Activated T-helper 2 cell treated with anti-CD3 and anti-CD28 coated beads, Interferon-gamma antibody, Interleukin-2, Interleukin-4, amounts not matched to agents 10 μg/mL and 5 μg/mL and 100 μg/mL, durations not matched to agents 14 hours and 24 hours and 36 hours (primary cell): ENCODE measurements at regions not wholly inside any gene's neighbourhood (a gene's known extent, or its start where the extent isn't known, plus 50 kb on each side); places are given as distances from the start of the nearest gene placed in this dataset.

ENCODE experiments used
- DNase-seq: peaks from one replicate; pipeline ENCODE4 v3.0.0; 2021; ENCODE audit warnings: low spot score
- H3K27ac Mint-ChIP-seq: one replicate; pipeline ENCODE4 v1.8.0; 2021; ENCODE audit warnings: mixed read lengths
- H3K27me3 Mint-ChIP-seq: one replicate; pipeline ENCODE4 v1.8.0; 2021; ENCODE audit warnings: low read depth, mixed read lengths
- H3K36me3 Mint-ChIP-seq: one replicate; pipeline ENCODE4 v1.8.0; 2021; ENCODE audit warnings: low read depth, mixed read lengths
- H3K4me1 Mint-ChIP-seq: one replicate; pipeline ENCODE4 v1.8.0; 2021; ENCODE audit warnings: low read depth, mixed read lengths
- H3K4me3 Mint-ChIP-seq: one replicate; pipeline ENCODE4 v1.8.0; 2021; ENCODE audit warnings: low read depth, mild to moderate bottlenecking, moderate library complexity, mixed read lengths
- H3K9me3 Mint-ChIP-seq: one replicate; pipeline ENCODE4 v1.8.0; 2021; ENCODE audit warnings: mixed read lengths
- intact Hi-C: fragments of 100-400 bp; cut with micrococcal nuclease; formaldehyde crosslinking; loops from one replicate; pipeline ENCODE4 v1.15.1; 2023

DNA sequence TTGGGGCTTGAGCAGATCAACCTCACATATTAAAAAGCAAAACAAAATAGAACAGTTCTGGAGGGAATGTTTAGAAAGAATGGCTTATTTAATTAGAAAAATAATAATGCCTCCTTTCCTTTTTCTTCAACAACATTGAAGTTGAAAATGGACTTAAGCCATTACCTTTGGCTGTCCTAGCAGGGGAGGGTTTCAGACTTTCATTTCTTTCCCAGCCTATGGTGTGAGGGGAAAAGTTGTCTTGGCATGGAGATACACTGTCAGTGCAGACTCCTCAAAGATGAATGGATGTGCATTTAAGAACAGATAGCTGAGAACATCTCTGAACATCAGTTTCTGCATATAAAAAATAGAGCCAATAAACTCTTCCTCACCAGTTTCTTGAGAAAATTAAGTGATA, 169.5 kb downstream of the PAX1 start:
- Mint-ChIP-seq H3K4me3 (no peak overlapping the region), H3K27me3 (no peaks in the 10 kb centered on the region), H3K36me3 (no peaks in the 10 kb centered on the region), H3K27ac (no peak overlapping the region), H3K4me1 (no peaks in the 10 kb centered on the region), H3K9me3 (peaks cover 48% of the 10 kb centered on the region)
- intact Hi-C loops = no loop called here
- DNase-seq = no peak

DNA sequence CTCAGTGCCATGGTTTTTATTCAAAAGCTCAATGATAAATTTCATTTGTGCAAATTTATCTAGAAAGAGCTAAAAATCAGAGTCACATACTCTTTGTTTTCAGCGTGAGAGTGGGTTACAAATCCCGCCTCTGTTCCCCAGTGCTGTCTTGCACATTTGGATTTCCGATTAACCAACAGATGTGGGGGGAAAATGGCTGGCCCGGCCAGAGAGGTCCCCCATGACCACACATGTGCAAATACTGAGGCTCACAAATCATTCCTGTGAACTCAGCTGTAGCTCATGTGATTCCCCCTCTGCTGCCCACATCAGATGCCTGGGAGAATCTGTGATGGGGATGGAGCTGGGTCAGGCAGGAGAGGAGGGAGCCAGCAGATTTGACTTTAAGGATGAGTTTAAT, 168.7 kb downstream of the PAX1 start:
- Mint-ChIP-seq H3K4me3 (no peak overlapping the region), H3K4me1 (no peaks in the 10 kb centered on the region), H3K27ac (no peak overlapping the region), H3K9me3 (peaks cover 46% of the 10 kb centered on the region), H3K27me3 (no peaks in the 10 kb centered on the region), H3K36me3 (no peaks in the 10 kb centered on the region)
- intact Hi-C loops = no loop called here
- no peak for DNase-seq

- H3K27me3 Mint-ChIP-seq = no peaks in the 10 kb centered on the region
- no peak overlapping the region for H3K27ac Mint-ChIP-seq
- DNase-seq = no peak
- no peaks in the 10 kb centered on the region for H3K36me3 Mint-ChIP-seq
- H3K4me1 Mint-ChIP-seq = no peaks in the 10 kb centered on the region
- H3K9me3 Mint-ChIP-seq = peaks cover 37% of the 10 kb centered on the region
- intact Hi-C loops = no loop called here
- no peak overlapping the region for H3K4me3 Mint-ChIP-seq
Observed at GRCh38 chr20:21873291-21873690, 167.8 kb downstream of the PAX1 start.

- no peaks in the 10 kb centered on the region for H3K27me3 Mint-ChIP-seq
- H3K4me1 Mint-ChIP-seq = no peaks in the 10 kb centered on the region
- no peak for DNase-seq
- no peaks in the 10 kb centered on the region for H3K36me3 Mint-ChIP-seq
- no peak overlapping the region for H3K27ac Mint-ChIP-seq
- H3K9me3 Mint-ChIP-seq = peaks cover 24% of the 10 kb centered on the region
- no peak overlapping the region for H3K4me3 Mint-ChIP-seq
- intact Hi-C loops = no loop called here
Observed at GRCh38 chr20:21867811-21868210, 162.3 kb downstream of the PAX1 start.

GRCh38 chr20:21867353-21867752, 161.9 kb downstream of the PAX1 start:
- H3K9me3 Mint-ChIP-seq = peaks cover 24% of the 10 kb centered on the region
- no peak for DNase-seq
- no peaks in the 10 kb centered on the region for H3K36me3 Mint-ChIP-seq
- intact Hi-C loops = no loop called here
- H3K27me3 Mint-ChIP-seq = no peaks in the 10 kb centered on the region
- no peak overlapping the region for H3K4me3 Mint-ChIP-seq
- H3K4me1 Mint-ChIP-seq = no peaks in the 10 kb centered on the region
- H3K27ac Mint-ChIP-seq = no peak overlapping the region

DNA sequence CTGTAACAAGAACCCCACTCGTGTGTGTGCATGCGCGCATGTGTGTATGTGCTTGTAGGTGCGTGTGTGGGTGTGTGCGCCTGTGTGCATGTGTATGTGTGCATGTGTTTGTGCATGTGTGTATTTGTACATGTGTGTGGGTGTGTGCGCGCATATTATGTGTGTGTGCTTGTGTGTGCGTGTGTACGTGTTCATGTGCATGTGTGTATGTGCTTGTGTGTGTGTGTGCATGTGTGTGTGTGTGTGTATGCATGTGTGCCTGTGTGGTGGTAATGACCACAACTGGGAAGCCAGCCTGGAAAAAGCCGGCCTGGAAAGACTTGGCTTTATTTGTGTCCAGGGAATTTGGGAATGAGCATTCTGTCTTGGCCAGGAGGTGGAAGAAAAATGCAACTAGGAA, 157.5 kb downstream of the PAX1 start:
- no peaks in the 10 kb centered on the region for H3K27me3 Mint-ChIP-seq
- H3K36me3 Mint-ChIP-seq = no peaks in the 10 kb centered on the region
- no peak overlapping the region for H3K4me3 Mint-ChIP-seq
- no peaks in the 10 kb centered on the region for H3K4me1 Mint-ChIP-seq
- intact Hi-C loops = no loop called here
- no peak for DNase-seq
- H3K9me3 Mint-ChIP-seq = peaks cover 35% of the 10 kb centered on the region
- no peak overlapping the region for H3K27ac Mint-ChIP-seq

DNA sequence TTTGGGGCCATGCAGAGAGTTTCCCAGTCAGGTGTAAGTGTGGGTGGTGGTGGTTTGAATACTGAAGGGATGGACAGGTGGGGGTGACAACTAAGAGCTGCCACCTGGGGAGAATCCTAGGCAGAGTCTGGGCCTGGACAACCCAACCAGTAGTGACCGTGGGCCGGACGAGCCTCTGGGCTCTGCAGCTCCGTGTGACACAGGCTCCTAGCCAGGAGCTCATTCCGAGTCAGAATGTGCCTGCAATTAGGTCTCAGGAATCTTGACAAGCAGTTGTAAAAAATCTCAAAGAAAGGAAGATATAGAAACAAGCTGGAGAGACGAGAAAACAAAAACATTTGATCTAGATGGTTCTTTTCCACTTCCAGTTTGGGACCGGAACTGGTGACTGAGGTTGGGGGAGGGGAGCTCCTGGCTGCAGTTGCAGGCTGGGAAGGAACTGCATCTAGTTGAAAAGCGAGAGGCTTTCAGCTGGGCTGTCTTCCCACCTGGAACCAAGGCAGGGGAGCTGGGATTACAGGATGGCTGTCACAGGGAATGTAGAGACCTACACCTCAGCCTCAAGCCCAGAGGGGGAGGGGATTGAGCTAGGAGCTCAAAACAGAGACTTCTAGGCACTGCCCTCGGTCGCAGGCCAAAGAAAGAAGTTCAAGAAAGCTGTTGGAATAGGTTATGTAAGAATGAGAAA, 156.9 kb downstream of the PAX1 start:
- no peak overlapping the region for H3K27ac Mint-ChIP-seq
- H3K27me3 Mint-ChIP-seq = no peaks in the 10 kb centered on the region
- peaks cover 41% of the 10 kb centered on the region for H3K9me3 Mint-ChIP-seq
- DNase-seq = no peak
- intact Hi-C loops = no loop called here
- no peaks in the 10 kb centered on the region for H3K36me3 Mint-ChIP-seq
- no peak overlapping the region for H3K4me3 Mint-ChIP-seq
- H3K4me1 Mint-ChIP-seq = no peaks in the 10 kb centered on the region

DNA sequence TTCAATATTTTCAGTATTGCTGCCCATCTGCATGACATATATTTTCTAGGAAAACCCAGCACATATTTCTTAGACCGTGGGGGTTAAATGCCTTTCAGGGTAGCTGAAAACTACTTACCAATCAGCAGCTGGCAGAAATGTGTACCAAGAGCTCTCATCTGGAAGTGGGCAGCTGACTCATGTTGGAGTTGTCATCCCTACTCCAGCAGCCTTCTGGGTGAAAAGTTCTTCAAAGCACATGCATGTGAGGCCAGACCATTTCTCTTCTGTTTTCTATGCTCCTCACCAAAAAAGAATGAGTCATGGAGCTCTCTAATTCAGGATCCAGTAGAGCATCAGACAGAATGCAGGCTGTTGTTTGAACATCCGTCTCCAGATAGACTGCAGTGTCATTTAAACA, 135.5 kb downstream of the PAX1 start:
- peaks cover 9% of the 10 kb centered on the region for H3K9me3 Mint-ChIP-seq
- no peak for DNase-seq
- H3K27ac Mint-ChIP-seq = no peak overlapping the region
- H3K27me3 Mint-ChIP-seq = no peaks in the 10 kb centered on the region
- H3K4me1 Mint-ChIP-seq = no peaks in the 10 kb centered on the region
- H3K36me3 Mint-ChIP-seq = no peaks in the 10 kb centered on the region
- no peak overlapping the region for H3K4me3 Mint-ChIP-seq
- intact Hi-C loops = no loop called here

GRCh38 chr20:21839982-21840381, 134.5 kb downstream of the PAX1 start:
- intact Hi-C loops = no loop called here
- Mint-ChIP-seq H3K4me1 (no peaks in the 10 kb centered on the region), H3K27me3 (no peaks in the 10 kb centered on the region), H3K4me3 (no peak overlapping the region), H3K36me3 (no peaks in the 10 kb centered on the region), H3K27ac (no peak overlapping the region), H3K9me3 (peaks cover 8% of the 10 kb centered on the region)
- no peak for DNase-seq

DNA sequence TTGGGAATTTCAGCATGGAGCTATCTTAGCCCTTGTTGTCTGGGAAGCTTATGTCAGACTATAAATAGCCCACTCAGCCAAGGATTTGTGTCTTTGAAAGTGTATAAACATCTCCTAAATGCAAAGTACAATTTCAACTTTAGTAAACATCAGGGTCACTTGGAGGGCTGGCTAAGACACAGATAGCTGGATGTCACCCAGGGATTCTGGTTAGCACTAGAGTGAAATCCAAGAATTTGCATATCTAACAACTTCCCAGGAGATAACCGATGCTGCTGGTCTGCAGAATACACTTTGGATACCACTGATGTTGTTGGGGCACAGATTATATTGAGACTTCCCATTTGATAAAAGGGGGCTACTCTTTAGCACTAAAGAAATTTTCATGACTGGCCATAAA, 130.9 kb downstream of the PAX1 start:
- H3K27ac Mint-ChIP-seq = no peak overlapping the region
- peaks cover 3% of the 10 kb centered on the region for H3K9me3 Mint-ChIP-seq
- H3K27me3 Mint-ChIP-seq = no peaks in the 10 kb centered on the region
- no peak overlapping the region for H3K4me3 Mint-ChIP-seq
- no peaks in the 10 kb centered on the region for H3K4me1 Mint-ChIP-seq
- no peak for DNase-seq
- no peaks in the 10 kb centered on the region for H3K36me3 Mint-ChIP-seq
- intact Hi-C loops = no loop called here

- H3K27me3 Mint-ChIP-seq = no peaks in the 10 kb centered on the region
- DNase-seq = no peak
- peaks cover 3% of the 10 kb centered on the region for H3K9me3 Mint-ChIP-seq
- H3K4me3 Mint-ChIP-seq = no peak overlapping the region
- no peak overlapping the region for H3K27ac Mint-ChIP-seq
- no peaks in the 10 kb centered on the region for H3K4me1 Mint-ChIP-seq
- no peaks in the 10 kb centered on the region for H3K36me3 Mint-ChIP-seq
- intact Hi-C loops = no loop called here
Observed at GRCh38 chr20:21835042-21835441, 129.6 kb downstream of the PAX1 start.

DNA sequence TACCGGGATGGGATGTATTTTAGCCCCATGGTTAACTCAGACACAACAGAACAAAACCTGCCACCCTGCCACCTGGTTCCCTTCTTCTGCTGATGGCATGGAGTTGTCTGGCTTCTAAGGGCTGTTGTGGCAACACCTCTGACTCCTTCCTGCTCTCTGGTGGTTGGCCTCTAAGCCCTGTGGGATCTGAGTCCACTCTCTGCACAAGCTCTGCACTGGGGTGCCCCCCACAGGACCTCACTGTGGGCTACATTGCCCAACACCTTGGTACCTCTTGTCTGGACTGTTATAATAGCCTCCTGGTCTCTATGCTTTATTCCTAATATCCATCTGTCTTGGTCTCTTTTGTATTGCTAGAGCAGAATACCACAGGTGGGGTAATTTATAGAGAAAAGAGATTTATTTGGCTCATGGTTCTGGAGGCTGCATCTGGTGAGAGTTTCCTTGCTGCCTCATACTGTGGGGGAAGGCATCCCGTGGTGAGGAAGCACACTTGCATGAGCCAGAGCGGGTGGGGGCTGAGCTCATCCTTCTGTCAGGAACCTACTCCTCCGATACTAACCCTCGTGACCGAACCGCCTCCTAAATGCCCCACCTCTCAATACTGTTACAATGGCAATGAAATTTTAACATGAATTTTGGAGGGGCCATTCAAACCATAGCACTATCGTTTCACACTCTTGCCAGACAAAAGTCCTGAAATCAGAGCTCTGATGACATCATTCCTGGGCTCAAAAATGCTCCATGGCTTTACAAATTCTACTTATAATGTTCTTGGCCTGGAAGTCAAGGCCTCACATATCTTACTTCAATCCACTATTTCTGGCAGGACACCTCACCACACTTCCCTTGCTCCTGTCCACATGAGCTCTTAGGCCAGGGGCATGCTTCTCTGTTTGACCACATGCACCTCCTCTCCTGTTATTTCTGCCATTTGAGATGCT, 127.2 kb downstream of the PAX1 start:
- Mint-ChIP-seq H3K27me3 (no peaks in the 10 kb centered on the region), H3K4me3 (no peak overlapping the region), H3K9me3 (peaks cover 3% of the 10 kb centered on the region), H3K4me1 (no peaks in the 10 kb centered on the region), H3K27ac (no peak overlapping the region), H3K36me3 (no peaks in the 10 kb centered on the region)
- DNase-seq = no peak
- intact Hi-C loops = no loop called here

GRCh38 chr20:21826976-21827375, 121.5 kb downstream of the PAX1 start:
- H3K4me3 Mint-ChIP-seq = no peak overlapping the region
- intact Hi-C loops = no loop called here
- no peaks in the 10 kb centered on the region for H3K27me3 Mint-ChIP-seq
- H3K36me3 Mint-ChIP-seq = no peaks in the 10 kb centered on the region
- H3K9me3 Mint-ChIP-seq = no peaks in the 10 kb centered on the region
- DNase-seq = no peak
- H3K4me1 Mint-ChIP-seq = no peaks in the 10 kb centered on the region
- no peak overlapping the region for H3K27ac Mint-ChIP-seq
